NCI-H69 (cell line): ENCODE measurements at regions not wholly inside any gene's neighbourhood (a gene's known extent, or its start where the extent isn't known, plus 50 kb on each side); places are given as distances from the start of the nearest gene placed in this dataset.
"Not testable (repeated sequence)": the region's sequence is repeated elsewhere in the genome, so short reads cannot be mapped to it uniquely, and the experiment has no call there.

Experiments used
- DNase-seq: peaks from one replicate; lab custom pipeline; 2025; lab: John Stamatoyannopoulos, UW

GRCh38 chr3:25895443-25895842, 105.6 kb downstream of the OXSM start:
- no peak for DNase-seq

- DNase-seq, result peak; percentile 46
Measured at GRCh38 chr3:25897019-25897418, 107.1 kb downstream of the OXSM start.

GRCh38 chr3:25899352-25900101, 109.6 kb downstream of the OXSM start:
- DNase-seq, result no peak

GRCh38 chr3:25900161-25900560, 110.3 kb downstream of the OXSM start:
- DNase-seq, result no peak

- DNase-seq, result no peak
Measured at GRCh38 chr3:25901796-25902195, 111.9 kb downstream of the OXSM start.

- no peak for DNase-seq
Measured at GRCh38 chr3:25902586-25902985, 112.7 kb downstream of the OXSM start.

- no peak for DNase-seq
Measured at GRCh38 chr3:25903371-25904129, 113.7 kb downstream of the OXSM start.

- peak; percentile 37 for DNase-seq
Measured at GRCh38 chr3:25904206-25904605, 114.3 kb downstream of the OXSM start.

- DNase-seq, result no peak
Measured at GRCh38 chr3:25906132-25906906, 116.4 kb downstream of the OXSM start.

GRCh38 chr3:25907081-25907480, 117.2 kb downstream of the OXSM start:
- no peak for DNase-seq

- DNase-seq, result no peak
Measured at GRCh38 chr3:25910105-25910504, 120.2 kb downstream of the OXSM start.

GRCh38 chr3:25910997-25911396, 121.1 kb downstream of the OXSM start:
- DNase-seq, result peak; percentile 46

GRCh38 chr3:25911525-25912295, 121.8 kb downstream of the OXSM start:
- no peak for DNase-seq

- DNase-seq, result no peak
Measured at GRCh38 chr3:25913179-25913578, 123.3 kb downstream of the OXSM start.

GRCh38 chr3:25915673-25916072, 125.8 kb downstream of the OXSM start:
- no peak for DNase-seq

GRCh38 chr3:25916321-25916720, 126.4 kb downstream of the OXSM start:
- DNase-seq, result no peak

- not testable (repeated sequence) for DNase-seq
Measured at GRCh38 chr3:25931967-25932366, 142.1 kb downstream of the OXSM start.

- peak; percentile 32 for DNase-seq
Measured at GRCh38 chr3:25938566-25939325, 148.9 kb downstream of the OXSM start.

- no peak for DNase-seq
Measured at GRCh38 chr3:25940935-25941334, 151.0 kb downstream of the OXSM start.

GRCh38 chr3:25944329-25944728, 154.4 kb downstream of the OXSM start:
- no peak for DNase-seq

GRCh38 chr3:25945366-25945765, 155.5 kb downstream of the OXSM start:
- DNase-seq, result peak; percentile 9
